Liver (tissue), 8 donors: ENCODE measurements at regions not wholly inside any gene's neighbourhood (a gene's known extent, or its start where the extent isn't known, plus 50 kb on each side); places are given as distances from the start of the nearest gene placed in this dataset.

Source experiments
- DNase-seq: peaks from one replicate; pipeline ENCODE4 v3.0.0-alpha.2; 2017; ENCODE audit warnings: low spot score
- H3K27ac ChIP-seq, 2 donors: one replicate each; pipeline ENCODE4 v1.7.0; 2013; ENCODE audit warnings: inconsistent platforms in 2 of 2, low read length in 2 of 2, control low read depth in 1 of 2, low read depth in 1 of 2, mild to moderate bottlenecking in 1 of 2
- H3K27me3 ChIP-seq, 4 donors: one replicate each; pipeline versions ENCODE4 v1.6.1 to v1.7.0; 2013; ENCODE audit warnings: low read length in 3 of 4, inconsistent platforms in 1 of 4, mild to moderate bottlenecking in 1 of 4, moderate library complexity in 1 of 4; ENCODE audit not compliant: control insufficient read depth in 4 of 4, insufficient read depth in 4 of 4
- H3K36me3 ChIP-seq, 4 donors: one replicate each; pipeline versions ENCODE4 v1.6.1 to v1.7.0; 2013; ENCODE audit warnings: low read length in 3 of 4, mild to moderate bottlenecking in 3 of 4, low read depth in 1 of 4, moderate library complexity in 1 of 4; ENCODE audit not compliant: control insufficient read depth in 4 of 4, insufficient read depth in 3 of 4
- H3K4me1 ChIP-seq, 4 donors: one replicate each; pipeline versions ENCODE4 v1.6.1 to v1.7.0; 2013; ENCODE audit warnings: low read length in 3 of 4, mild to moderate bottlenecking in 3 of 4, moderate library complexity in 1 of 4; ENCODE audit not compliant: control insufficient read depth in 4 of 4, insufficient read depth in 4 of 4
- H3K4me3 ChIP-seq, 3 donors: one replicate each; pipeline versions ENCODE4 v1.6.1 to v1.7.0; 2013; ENCODE audit warnings: low read length in 3 of 3, control low read depth in 1 of 3, low read depth in 1 of 3, mild to moderate bottlenecking in 1 of 3
- H3K9ac ChIP-seq, 2 donors: one replicate each; pipeline ENCODE4 v1.7.0; 2013; ENCODE audit warnings: low read length in 2 of 2, mild to moderate bottlenecking in 2 of 2, moderate library complexity in 2 of 2, control low read depth in 1 of 2, low read depth in 1 of 2
- H3K9me3 ChIP-seq, 4 donors: one replicate each; pipeline versions ENCODE4 v1.6.1 to v1.7.0; 2013; ENCODE audit warnings: low read length in 3 of 4; ENCODE audit not compliant: control insufficient read depth in 4 of 4
- EGR1 ChIP-seq, 2 donors: IDR thresholded peaks; 2 replicates each; pipeline ENCODE4 v1.6.1; 2016 to 2018; ENCODE audit warnings: antibody characterized with exemption in 2 of 2, low read depth in 2 of 2
- FOXA1 ChIP-seq: IDR thresholded peaks from 2 replicates; pipeline ENCODE4 v1.6.1; 2016; ENCODE audit warnings: antibody characterized with exemption
- FOXA2 ChIP-seq: IDR thresholded peaks from 2 replicates; pipeline ENCODE4 v1.6.1; 2016; ENCODE audit warnings: antibody characterized with exemption
- HNF4A ChIP-seq, 2 donors: conservative IDR thresholded peaks; 2 replicates each; pipeline ENCODE4 v1.6.1; 2016; ENCODE audit warnings: antibody characterized with exemption in 2 of 2, mild to moderate bottlenecking in 2 of 2
- HNF4G ChIP-seq: IDR thresholded peaks from 2 replicates; pipeline ENCODE4 v1.6.1; 2016; ENCODE audit warnings: antibody characterized with exemption
- JUND ChIP-seq, 2 donors: IDR thresholded peaks; 2 replicates each; pipeline ENCODE4 v1.6.1; 2016; ENCODE audit warnings: antibody characterized with exemption in 2 of 2
- RAD21 ChIP-seq, 2 donors: IDR thresholded peaks; 2 replicates each; pipeline ENCODE4 v1.6.1; 2016; ENCODE audit warnings: antibody characterized with exemption in 2 of 2, mild to moderate bottlenecking in 2 of 2
- RXRA ChIP-seq, 2 donors: IDR thresholded peaks; 2 replicates each; pipeline ENCODE4 v1.6.1; 2017 to 2018; ENCODE audit warnings: antibody characterized with exemption in 2 of 2, mild to moderate bottlenecking in 1 of 2
- SP1 ChIP-seq: IDR thresholded peaks from 2 replicates; pipeline ENCODE4 v1.6.1; 2018; ENCODE audit warnings: antibody characterized with exemption, mild to moderate bottlenecking
- YY1 ChIP-seq: IDR thresholded peaks from 2 replicates; pipeline ENCODE4 v1.6.1; 2016; ENCODE audit warnings: antibody characterized with exemption, mild to moderate bottlenecking
- WGBS: extraction: QIAGEN DNeasy Blood & Tissue Kit; methylation state at CpG from one replicate; pipeline ENCODE4 v1.1.7; 2013; 5-methylcytosine and 5-hydroxymethylcytosine counted together
- TF ChIP-seq, protein P1 (sequence below): IDR thresholded peaks from 2 replicates; pipeline ENCODE4 v1.6.1; 2016; ENCODE audit warnings: antibody characterized with exemption
- TF ChIP-seq, protein P2 (sequence below): IDR thresholded peaks from 2 replicates; pipeline ENCODE4 v1.6.1; 2016; ENCODE audit warnings: antibody characterized with exemption
- TF ChIP-seq, protein P3 (sequence below): IDR thresholded peaks from 2 replicates; pipeline ENCODE4 v1.6.1; 2016; ENCODE audit warnings: antibody characterized with exemption
- TF ChIP-seq, protein P4 (sequence below): IDR thresholded peaks from 2 replicates; pipeline ENCODE4 v1.6.1; 2016; ENCODE audit warnings: antibody characterized with exemption, mild to moderate bottlenecking
- TF ChIP-seq, protein P5 (sequence below): fragments of 150-350 bp; IDR thresholded peaks from 2 replicates; pipeline ENCODE4 v1.5.1; 2017; ENCODE audit warnings: improper control_type of control experiment, low read depth, low read length; ENCODE audit not compliant: missing input control
- donor health status: healthy.
- donor health status: healthy.
- donor health status: healthy.
- donor health status: healthy.
- donor health status: healthy.

DNA sequence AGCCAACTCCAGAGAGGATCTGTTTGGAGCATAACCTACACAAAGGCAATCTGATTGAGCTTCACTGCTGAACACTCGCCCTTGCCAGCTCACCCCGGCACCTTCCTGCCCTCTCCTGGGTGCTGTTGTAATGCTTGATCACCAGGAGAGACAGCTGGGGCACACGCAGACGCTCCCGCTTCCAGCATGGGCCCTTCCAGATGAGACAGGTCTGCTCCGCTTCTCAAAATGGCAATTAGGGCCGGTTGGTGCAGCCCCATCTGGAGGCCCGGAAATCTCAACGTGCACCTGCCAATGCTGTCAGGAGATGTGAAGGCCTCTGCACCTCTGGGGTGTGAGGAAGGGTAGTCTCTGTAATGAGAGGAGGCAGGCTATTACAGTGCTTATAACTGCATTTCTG is 206.1 kb downstream of the ABCC12 start:
- no peak for DNase-seq
- no peaks in the 10 kb centered on the region for H3K36me3 ChIP-seq
- H3K4me3 ChIP-seq: no peak overlapping the region
- no peaks in the 10 kb centered on the region for H3K27me3 ChIP-seq
- H3K27ac ChIP-seq: no peak overlapping the region
- H3K9me3 ChIP-seq: no peaks in the 10 kb centered on the region
- H3K9ac ChIP-seq: no peak overlapping the region
- TF ChIP-seq, protein P1, sequence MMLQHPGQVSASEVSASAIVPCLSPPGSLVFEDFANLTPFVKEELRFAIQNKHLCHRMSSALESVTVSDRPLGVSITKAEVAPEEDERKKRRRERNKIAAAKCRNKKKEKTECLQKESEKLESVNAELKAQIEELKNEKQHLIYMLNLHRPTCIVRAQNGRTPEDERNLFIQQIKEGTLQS: no peak
- no peak for TF ChIP-seq FOXA2
- TF ChIP-seq, protein P2, sequence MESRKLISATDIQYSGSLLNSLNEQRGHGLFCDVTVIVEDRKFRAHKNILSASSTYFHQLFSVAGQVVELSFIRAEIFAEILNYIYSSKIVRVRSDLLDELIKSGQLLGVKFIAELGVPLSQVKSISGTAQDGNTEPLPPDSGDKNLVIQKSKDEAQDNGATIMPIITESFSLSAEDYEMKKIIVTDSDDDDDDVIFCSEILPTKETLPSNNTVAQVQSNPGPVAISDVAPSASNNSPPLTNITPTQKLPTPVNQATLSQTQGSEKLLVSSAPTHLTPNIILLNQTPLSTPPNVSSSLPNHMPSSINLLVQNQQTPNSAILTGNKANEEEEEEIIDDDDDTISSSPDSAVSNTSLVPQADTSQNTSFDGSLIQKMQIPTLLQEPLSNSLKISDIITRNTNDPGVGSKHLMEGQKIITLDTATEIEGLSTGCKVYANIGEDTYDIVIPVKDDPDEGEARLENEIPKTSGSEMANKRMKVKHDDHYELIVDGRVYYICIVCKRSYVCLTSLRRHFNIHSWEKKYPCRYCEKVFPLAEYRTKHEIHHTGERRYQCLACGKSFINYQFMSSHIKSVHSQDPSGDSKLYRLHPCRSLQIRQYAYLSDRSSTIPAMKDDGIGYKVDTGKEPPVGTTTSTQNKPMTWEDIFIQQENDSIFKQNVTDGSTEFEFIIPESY: no peak
- no peak for TF ChIP-seq YY1
- no peak for TF ChIP-seq JUND (IDR thresholded peaks at IDR 0.05)
- TF ChIP-seq HNF4G: no peak
- TF ChIP-seq, protein P3, sequence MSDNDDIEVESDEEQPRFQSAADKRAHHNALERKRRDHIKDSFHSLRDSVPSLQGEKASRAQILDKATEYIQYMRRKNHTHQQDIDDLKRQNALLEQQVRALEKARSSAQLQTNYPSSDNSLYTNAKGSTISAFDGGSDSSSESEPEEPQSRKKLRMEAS: no peak
- TF ChIP-seq, protein P4, sequence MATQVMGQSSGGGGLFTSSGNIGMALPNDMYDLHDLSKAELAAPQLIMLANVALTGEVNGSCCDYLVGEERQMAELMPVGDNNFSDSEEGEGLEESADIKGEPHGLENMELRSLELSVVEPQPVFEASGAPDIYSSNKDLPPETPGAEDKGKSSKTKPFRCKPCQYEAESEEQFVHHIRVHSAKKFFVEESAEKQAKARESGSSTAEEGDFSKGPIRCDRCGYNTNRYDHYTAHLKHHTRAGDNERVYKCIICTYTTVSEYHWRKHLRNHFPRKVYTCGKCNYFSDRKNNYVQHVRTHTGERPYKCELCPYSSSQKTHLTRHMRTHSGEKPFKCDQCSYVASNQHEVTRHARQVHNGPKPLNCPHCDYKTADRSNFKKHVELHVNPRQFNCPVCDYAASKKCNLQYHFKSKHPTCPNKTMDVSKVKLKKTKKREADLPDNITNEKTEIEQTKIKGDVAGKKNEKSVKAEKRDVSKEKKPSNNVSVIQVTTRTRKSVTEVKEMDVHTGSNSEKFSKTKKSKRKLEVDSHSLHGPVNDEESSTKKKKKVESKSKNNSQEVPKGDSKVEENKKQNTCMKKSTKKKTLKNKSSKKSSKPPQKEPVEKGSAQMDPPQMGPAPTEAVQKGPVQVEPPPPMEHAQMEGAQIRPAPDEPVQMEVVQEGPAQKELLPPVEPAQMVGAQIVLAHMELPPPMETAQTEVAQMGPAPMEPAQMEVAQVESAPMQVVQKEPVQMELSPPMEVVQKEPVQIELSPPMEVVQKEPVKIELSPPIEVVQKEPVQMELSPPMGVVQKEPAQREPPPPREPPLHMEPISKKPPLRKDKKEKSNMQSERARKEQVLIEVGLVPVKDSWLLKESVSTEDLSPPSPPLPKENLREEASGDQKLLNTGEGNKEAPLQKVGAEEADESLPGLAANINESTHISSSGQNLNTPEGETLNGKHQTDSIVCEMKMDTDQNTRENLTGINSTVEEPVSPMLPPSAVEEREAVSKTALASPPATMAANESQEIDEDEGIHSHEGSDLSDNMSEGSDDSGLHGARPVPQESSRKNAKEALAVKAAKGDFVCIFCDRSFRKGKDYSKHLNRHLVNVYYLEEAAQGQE: no peak
- TF ChIP-seq SP1: no peak
- TF ChIP-seq FOXA1: no peak
- TF ChIP-seq RXRA (IDR thresholded peaks at IDR 0.05): no peak
- no peak for TF ChIP-seq RAD21 (IDR thresholded peaks at IDR 0.05)
- TF ChIP-seq, protein P5, sequence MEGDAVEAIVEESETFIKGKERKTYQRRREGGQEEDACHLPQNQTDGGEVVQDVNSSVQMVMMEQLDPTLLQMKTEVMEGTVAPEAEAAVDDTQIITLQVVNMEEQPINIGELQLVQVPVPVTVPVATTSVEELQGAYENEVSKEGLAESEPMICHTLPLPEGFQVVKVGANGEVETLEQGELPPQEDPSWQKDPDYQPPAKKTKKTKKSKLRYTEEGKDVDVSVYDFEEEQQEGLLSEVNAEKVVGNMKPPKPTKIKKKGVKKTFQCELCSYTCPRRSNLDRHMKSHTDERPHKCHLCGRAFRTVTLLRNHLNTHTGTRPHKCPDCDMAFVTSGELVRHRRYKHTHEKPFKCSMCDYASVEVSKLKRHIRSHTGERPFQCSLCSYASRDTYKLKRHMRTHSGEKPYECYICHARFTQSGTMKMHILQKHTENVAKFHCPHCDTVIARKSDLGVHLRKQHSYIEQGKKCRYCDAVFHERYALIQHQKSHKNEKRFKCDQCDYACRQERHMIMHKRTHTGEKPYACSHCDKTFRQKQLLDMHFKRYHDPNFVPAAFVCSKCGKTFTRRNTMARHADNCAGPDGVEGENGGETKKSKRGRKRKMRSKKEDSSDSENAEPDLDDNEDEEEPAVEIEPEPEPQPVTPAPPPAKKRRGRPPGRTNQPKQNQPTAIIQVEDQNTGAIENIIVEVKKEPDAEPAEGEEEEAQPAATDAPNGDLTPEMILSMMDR: no peak
- TF ChIP-seq HNF4A (conservative IDR thresholded peaks at IDR 0.05): no peak
- no peak for TF ChIP-seq EGR1 (IDR thresholded peaks at IDR 0.05; ENCODE audit: low read depth in 2 of 2)
- WGBS: 86% methylated on average over 9 of the region's 9 CpGs
- H3K4me1 ChIP-seq: no peaks in the 10 kb centered on the region

DNA sequence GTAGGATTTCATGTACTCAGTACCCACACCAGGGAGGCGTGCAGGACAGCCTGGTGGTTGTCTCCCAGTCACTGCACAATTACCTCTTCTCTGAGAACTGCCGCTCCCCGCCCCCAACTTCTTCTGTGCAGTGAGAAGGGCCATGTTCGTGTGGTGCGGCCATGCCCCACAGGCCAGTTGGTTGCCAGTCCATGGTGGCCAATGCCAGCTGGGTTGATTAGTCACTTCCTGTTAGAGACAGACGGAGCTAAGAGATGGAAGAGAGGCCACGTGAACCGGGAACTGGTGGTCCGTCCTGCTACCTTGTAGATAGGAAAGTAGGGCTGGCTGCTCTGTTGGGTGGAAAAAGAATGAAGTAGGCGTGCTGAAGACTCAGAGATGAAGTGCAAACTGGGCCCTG is 206.5 kb downstream of the ABCC12 start:
- no peaks in the 10 kb centered on the region for H3K4me1 ChIP-seq
- H3K27me3 ChIP-seq: no peaks in the 10 kb centered on the region
- WGBS: 83% methylated on average over 10 of the region's 10 CpGs
- DNase-seq: no peak
- H3K9me3 ChIP-seq: no peaks in the 10 kb centered on the region
- H3K9ac ChIP-seq: no peak overlapping the region
- no peaks in the 10 kb centered on the region for H3K36me3 ChIP-seq
- H3K27ac ChIP-seq: no peak overlapping the region
- TF ChIP-seq SP1 (no peak), RAD21 (IDR thresholded peaks at IDR 0.05) (no peak), RXRA (IDR thresholded peaks at IDR 0.05) (no peak)
- TF ChIP-seq, protein P4: no peak
- TF ChIP-seq, protein P5: no peak
- no peak overlapping the region for H3K4me3 ChIP-seq
